Spleen (tissue), 11 donors: ENCODE measurements at regions not wholly inside any gene's neighbourhood (a gene's known extent, or its start where the extent isn't known, plus 50 kb on each side); places are given as distances from the start of the nearest gene placed in this dataset.

Source experiments
- DNase-seq: peaks from one replicate; pipeline ENCODE4 v3.0.0-alpha.2; 2020
- H3K27ac ChIP-seq, 8 donors: fragments of 200-600 bp; sonication (generic) in 7 of 8; 1 replicate in 4 of 8; 2 replicates in 4 of 8; pipeline versions ENCODE4 v1.5.0 to v1.8.0; 2016 to 2021; ENCODE audit warnings: inconsistent platforms in 4 of 8, mild to moderate bottlenecking in 4 of 8, moderate library complexity in 1 of 8
- H3K27me3 ChIP-seq, 7 donors: fragments of 200-600 bp; sonication (generic) in 6 of 7; replicated peaks in 1 of 7; 1 replicate in 4 of 7; 2 replicates in 3 of 7; pipeline versions ENCODE4 v1.5.0 to v1.8.0; 2016 to 2021; ENCODE audit warnings: inconsistent platforms in 3 of 7, mild to moderate bottlenecking in 1 of 7
- H3K36me3 ChIP-seq, 6 donors: fragments of 200-600 bp; sonication (generic) in 5 of 6; 1 replicate in 4 of 6; 2 replicates in 2 of 6; pipeline versions ENCODE4 v1.5.0 to v1.8.0; 2016 to 2021; ENCODE audit warnings: inconsistent platforms in 2 of 6
- H3K4me1 ChIP-seq, 6 donors: fragments of 200-600 bp; sonication (generic) in 5 of 6; 1 replicate in 3 of 6; 2 replicates in 3 of 6; pipeline versions ENCODE4 v1.5.0 to v1.8.0; 2016 to 2021; ENCODE audit warnings: inconsistent platforms in 3 of 6
- H3K4me3 ChIP-seq, 8 donors: fragments of 200-600 bp; sonication (generic) in 7 of 8; 1 replicate in 4 of 8; 2 replicates in 4 of 8; pipeline versions ENCODE4 v1.5.0 to v1.8.0; 2016 to 2021; ENCODE audit warnings: inconsistent platforms in 4 of 8, mild to moderate bottlenecking in 4 of 8, moderate library complexity in 2 of 8
- H3K9me3 ChIP-seq, 8 donors: fragments of 200-600 bp; sonication (generic) in 7 of 8; 1 replicate in 4 of 8; 2 replicates in 4 of 8; pipeline versions ENCODE4 v1.5.0 to v1.8.0; 2016 to 2021; ENCODE audit warnings: inconsistent platforms in 4 of 8
- CTCF ChIP-seq, 11 experiments: fragments of 200-600 bp in 7 of 11; fragments of 450-650 bp in 4 of 11; sonication (generic) in 4 of 11; IDR thresholded peaks in 8 of 11; conservative IDR thresholded peaks in 3 of 11; 1 replicate in 7 of 11; 2 replicates in 4 of 11; pipeline versions ENCODE4 v1.4.0 to v1.8.0; 2016 to 2021; ENCODE audit warnings: antibody characterized with exemption in 11 of 11, inconsistent platforms in 4 of 11, mild to moderate bottlenecking in 1 of 11
- POLR2A ChIP-seq, 3 donors: fragments of 450-650 bp; IDR thresholded peaks; one replicate each; pipeline ENCODE4 v1.5.1; 2017; ENCODE audit warnings: antibody characterized with exemption in 3 of 3, mild to moderate bottlenecking in 1 of 3
- POLR2AphosphoS5 ChIP-seq, 3 donors: sonication (generic); formaldehyde crosslinking; IDR thresholded peaks; one replicate each; pipeline ENCODE4 v1.5.1; 2017; ENCODE audit warnings: antibody characterized with exemption in 3 of 3
- whole genome bisulfite sequencing, 5 donors: extraction: QIAGEN DNeasy Blood & Tissue Kit in 3 of 5; methylation state at CpG; one replicate each; pipeline versions ENCODE4 v1.1.5 to v1.1.7; 2013 to 2018; 5-methylcytosine and 5-hydroxymethylcytosine counted together
- intact Hi-C: fragments of 100-400 bp; cut with DNase I; formaldehyde crosslinking; loops from one replicate; pipeline ENCODE4 v1.15.0; 2023; ENCODE audit warnings: low total_unique reads
- donor health status: healthy with polysubstance abuse.
- donor health status: DM: no; HTN: no; CAD: no; lungs with moderate emphysema.
- donor health status: DM: no; HTN: no; CAD: no.
- donor health status: Bipolar disorder and iron deficiency.
- donor health status: healthy.
- donor health status: DM: no; HTN: no; CAD: no.
- donor health status: DM: yes; HTN: yes; CAD: no.

- H3K4me1 ChIP-seq = peaks cover 0 to 10% (median 5%) of the 10 kb centered on the region in 6 donors
- peaks cover 0 to 14% (median 2%) of the 10 kb centered on the region in 8 donors for H3K9me3 ChIP-seq
- peaks cover 0 to 29% (median 0%) of the 10 kb centered on the region in 7 donors for H3K27me3 ChIP-seq
- WGBS, 5 donors = 59 to 82% (median 74%) methylated on average over 5 of the region's 5 CpGs
- no peak for DNase-seq
- TF ChIP-seq POLR2AphosphoS5 (IDR thresholded peaks at IDR 0.05) = no peak
- TF ChIP-seq POLR2A (IDR thresholded peaks at IDR 0.05) = no peak
- no peak for TF ChIP-seq CTCF (IDR thresholded peaks at IDR 0.05 in 8 of 11, conservative IDR thresholded peaks at IDR 0.05 in 3 of 11)
- H3K4me3 ChIP-seq = no peak overlapping the region
- no peak overlapping the region for H3K27ac ChIP-seq
- no peaks in the 10 kb centered on the region for H3K36me3 ChIP-seq
- intact Hi-C loops = no loop called here
Observed at GRCh38 chr17:74096456-74096855, 107.0 kb upstream of the RPL38 start.

- WGBS, 5 donors = 77 to 84% (median 80%) methylated on average over 14 of the region's 14 CpGs
- intact Hi-C loops = no loop called here
- Histone ChIP-seq H3K36me3 (no peaks in the 10 kb centered on the region), H3K9me3 (peaks cover 0 to 7% (median 0%) of the 10 kb centered on the region in 8 donors), H3K4me1 (peaks cover 0 to 21% (median 11%) of the 10 kb centered on the region in 6 donors), H3K27me3 (peaks cover 0 to 38% (median 0%) of the 10 kb centered on the region in 7 donors), H3K27ac (no peak overlapping the region), H3K4me3 (no peak overlapping the region)
- DNase-seq = no peak
- TF ChIP-seq POLR2AphosphoS5 (IDR thresholded peaks at IDR 0.05) (no peak), POLR2A (IDR thresholded peaks at IDR 0.05) (no peak), CTCF (IDR thresholded peaks at IDR 0.05 in 8 of 11, conservative IDR thresholded peaks at IDR 0.05 in 3 of 11) (no peak)
Observed at GRCh38 chr17:74097450-74098135, 105.9 kb upstream of the RPL38 start.

GRCh38 chr17:74098136-74099024 lies 105.1 kb upstream of the RPL38 start:
- H3K36me3 ChIP-seq = no peaks in the 10 kb centered on the region
- intact Hi-C loops = no loop called here
- H3K9me3 ChIP-seq = peaks cover 0 to under 1% (median 0%) of the 10 kb centered on the region in 8 donors
- peaks cover 0 to 21% (median 11%) of the 10 kb centered on the region in 6 donors for H3K4me1 ChIP-seq
- H3K27ac ChIP-seq = no peak overlapping the region
- H3K4me3 ChIP-seq = no peak overlapping the region
- 87 to 95% (median 91%) methylated on average over 15 of the region's 15 CpGs for WGBS, 5 donors
- peaks cover 0 to 41% (median 0%) of the 10 kb centered on the region in 7 donors for H3K27me3 ChIP-seq
- no peak for DNase-seq
- TF ChIP-seq POLR2A (IDR thresholded peaks at IDR 0.05) = no peak

- Histone ChIP-seq H3K27ac (no peak overlapping the region), H3K36me3 (no peaks in the 10 kb centered on the region), H3K4me3 (no peak overlapping the region), H3K27me3 (peaks cover 0 to 46% (median 0%) of the 10 kb centered on the region in 7 donors), H3K9me3 (no peaks in the 10 kb centered on the region), H3K4me1 (peaks cover 0 to 22% (median 13%) of the 10 kb centered on the region in 6 donors)
- DNase-seq = no peak
- TF ChIP-seq POLR2AphosphoS5 (IDR thresholded peaks at IDR 0.05) (no peak), CTCF (IDR thresholded peaks at IDR 0.05 in 8 of 11, conservative IDR thresholded peaks at IDR 0.05 in 3 of 11) (no peak), POLR2A (IDR thresholded peaks at IDR 0.05) (no peak)
- 64 to 70% (median 66%) methylated on average over 16 of the region's 16 CpGs for WGBS, 5 donors
- intact Hi-C loops = no loop called here
Observed at GRCh38 chr17:74099442-74100340, 103.8 kb upstream of the RPL38 start.
